C4-2B (cell line): ENCODE measurements at regions not wholly inside any gene's neighbourhood (a gene's known extent, or its start where the extent isn't known, plus 50 kb on each side); places are given as distances from the start of the nearest gene placed in this dataset.

Experiments used
- ZFX ChIP-seq: fragments of 450-650 bp; IDR thresholded peaks from 2 replicates; pipeline ENCODE4 v1.6.1; 2017
- TF ChIP-seq, protein P1 (sequence below): fragments of 450-650 bp; conservative IDR thresholded peaks from 2 replicates; pipeline ENCODE4 v1.5.1; 2017; ENCODE audit warnings: mild to moderate bottlenecking

DNA sequence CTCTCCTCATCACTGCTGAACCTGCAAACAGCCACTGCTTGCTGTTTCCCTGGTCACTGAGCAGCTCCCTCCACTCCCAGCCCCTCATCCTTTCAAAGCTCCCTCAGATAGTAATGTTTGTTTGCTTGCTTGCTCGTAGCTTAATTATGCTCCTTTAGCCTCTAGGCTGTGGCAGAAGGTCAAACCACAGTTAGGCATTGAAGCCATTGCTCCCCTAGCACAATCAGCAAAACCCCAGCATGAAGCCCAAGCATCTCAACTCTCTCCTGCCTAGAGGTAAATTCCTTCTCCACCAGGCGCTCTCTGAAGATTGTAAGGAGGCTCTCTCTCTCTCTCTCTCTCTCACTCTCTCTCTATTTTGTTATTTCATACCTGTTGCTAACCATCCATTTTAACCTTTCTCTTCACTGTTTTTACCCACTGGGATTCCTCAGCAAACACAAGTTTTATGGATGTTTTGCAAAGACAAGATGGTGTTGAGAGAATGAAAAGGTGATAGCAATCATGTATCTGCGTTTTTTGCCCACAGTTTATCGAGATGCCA, 135.9 kb upstream of the HNRNPA3 start:
- TF ChIP-seq, protein P1, sequence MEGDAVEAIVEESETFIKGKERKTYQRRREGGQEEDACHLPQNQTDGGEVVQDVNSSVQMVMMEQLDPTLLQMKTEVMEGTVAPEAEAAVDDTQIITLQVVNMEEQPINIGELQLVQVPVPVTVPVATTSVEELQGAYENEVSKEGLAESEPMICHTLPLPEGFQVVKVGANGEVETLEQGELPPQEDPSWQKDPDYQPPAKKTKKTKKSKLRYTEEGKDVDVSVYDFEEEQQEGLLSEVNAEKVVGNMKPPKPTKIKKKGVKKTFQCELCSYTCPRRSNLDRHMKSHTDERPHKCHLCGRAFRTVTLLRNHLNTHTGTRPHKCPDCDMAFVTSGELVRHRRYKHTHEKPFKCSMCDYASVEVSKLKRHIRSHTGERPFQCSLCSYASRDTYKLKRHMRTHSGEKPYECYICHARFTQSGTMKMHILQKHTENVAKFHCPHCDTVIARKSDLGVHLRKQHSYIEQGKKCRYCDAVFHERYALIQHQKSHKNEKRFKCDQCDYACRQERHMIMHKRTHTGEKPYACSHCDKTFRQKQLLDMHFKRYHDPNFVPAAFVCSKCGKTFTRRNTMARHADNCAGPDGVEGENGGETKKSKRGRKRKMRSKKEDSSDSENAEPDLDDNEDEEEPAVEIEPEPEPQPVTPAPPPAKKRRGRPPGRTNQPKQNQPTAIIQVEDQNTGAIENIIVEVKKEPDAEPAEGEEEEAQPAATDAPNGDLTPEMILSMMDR, result no peak
- TF ChIP-seq ZFX, result no peak
